Mesothelial cell of epicardium (in vitro differentiated cells): ENCODE measurements at regions not wholly inside any gene's neighbourhood (a gene's known extent, or its start where the extent isn't known, plus 50 kb on each side); places are given as distances from the start of the nearest gene placed in this dataset.

Experiments
- DNase-seq, 2 experiments: peaks; one replicate each; pipeline ENCODE4 v3.0.0; 2021; ENCODE audit warnings: low spot score in 2 of 2; ENCODE audit not compliant: unreplicated experiment in 2 of 2
- H3K27ac Mint-ChIP-seq: 2 replicates; pipeline ENCODE4 v1.8.0; 2021; ENCODE audit warnings: mixed read lengths
- H3K27me3 Mint-ChIP-seq: 2 replicates; pipeline ENCODE4 v1.8.0; 2021; ENCODE audit warnings: low read depth, mixed read lengths
- H3K36me3 Mint-ChIP-seq: 2 replicates; pipeline ENCODE4 v1.8.0; 2021; ENCODE audit warnings: mixed read lengths
- H3K4me1 Mint-ChIP-seq: 2 replicates; pipeline ENCODE4 v1.8.0; 2021; ENCODE audit warnings: mixed read lengths
- H3K4me3 Mint-ChIP-seq: 2 replicates; pipeline ENCODE4 v1.8.0; 2021; ENCODE audit warnings: mild to moderate bottlenecking, moderate library complexity, mixed read lengths
- H3K9me3 Mint-ChIP-seq: 2 replicates; pipeline ENCODE4 v1.8.0; 2021; ENCODE audit warnings: mixed read lengths
- CTCF ChIP-seq: fragments of 200-600 bp; sonication (generic); IDR thresholded peaks from one replicate; pipeline ENCODE4 v1.5.0; 2021; ENCODE audit warnings: antibody characterized with exemption; ENCODE audit not compliant: unreplicated experiment

- Mint-ChIP-seq H3K9me3 (peaks cover 6% of the 10 kb centered on the region), H3K4me1 (no peaks in the 10 kb centered on the region), H3K27me3 (peaks cover 3% of the 10 kb centered on the region), H3K36me3 (no peaks in the 10 kb centered on the region), H3K27ac (no peak overlapping the region), H3K4me3 (no peak overlapping the region)
- no peak for TF ChIP-seq CTCF
- DNase-seq: no peak
These were observed 501.1 kb upstream of the POU3F2 start for GRCh38 chr6:98333273-98333672.

- TF ChIP-seq CTCF: no peak
- H3K4me3 Mint-ChIP-seq: no peak overlapping the region
- H3K36me3 Mint-ChIP-seq: no peaks in the 10 kb centered on the region
- no peaks in the 10 kb centered on the region for H3K4me1 Mint-ChIP-seq
- no peaks in the 10 kb centered on the region for H3K9me3 Mint-ChIP-seq
- no peak for DNase-seq
- H3K27ac Mint-ChIP-seq: no peak overlapping the region
- peaks cover 1% of the 10 kb centered on the region for H3K27me3 Mint-ChIP-seq
These were observed 498.8 kb upstream of the POU3F2 start for GRCh38 chr6:98335594-98335993.

GRCh38 chr6:98339506-98339905 lies 494.9 kb upstream of the POU3F2 start:
- peaks cover 1% of the 10 kb centered on the region for H3K27me3 Mint-ChIP-seq
- TF ChIP-seq CTCF: no peak
- H3K4me3 Mint-ChIP-seq: no peak overlapping the region
- no peaks in the 10 kb centered on the region for H3K4me1 Mint-ChIP-seq
- no peak overlapping the region for H3K27ac Mint-ChIP-seq
- no peaks in the 10 kb centered on the region for H3K9me3 Mint-ChIP-seq
- no peak for DNase-seq
- H3K36me3 Mint-ChIP-seq: no peaks in the 10 kb centered on the region

- DNase-seq: no peak
- H3K4me1 Mint-ChIP-seq: no peaks in the 10 kb centered on the region
- H3K9me3 Mint-ChIP-seq: no peaks in the 10 kb centered on the region
- H3K4me3 Mint-ChIP-seq: no peak overlapping the region
- H3K27ac Mint-ChIP-seq: no peak overlapping the region
- H3K27me3 Mint-ChIP-seq: no peaks in the 10 kb centered on the region
- TF ChIP-seq CTCF: no peak
- H3K36me3 Mint-ChIP-seq: no peaks in the 10 kb centered on the region
These were observed 491.4 kb upstream of the POU3F2 start for GRCh38 chr6:98343004-98343403.

GRCh38 chr6:98343797-98344196 lies 490.6 kb upstream of the POU3F2 start:
- H3K4me1 Mint-ChIP-seq: no peaks in the 10 kb centered on the region
- no peaks in the 10 kb centered on the region for H3K27me3 Mint-ChIP-seq
- H3K36me3 Mint-ChIP-seq: no peaks in the 10 kb centered on the region
- no peak for TF ChIP-seq CTCF
- DNase-seq: no peak
- no peak overlapping the region for H3K4me3 Mint-ChIP-seq
- H3K9me3 Mint-ChIP-seq: no peaks in the 10 kb centered on the region
- H3K27ac Mint-ChIP-seq: no peak overlapping the region

GRCh38 chr6:98352348-98352747 lies 482.0 kb upstream of the POU3F2 start:
- TF ChIP-seq CTCF: no peak
- Mint-ChIP-seq H3K4me1 (no peaks in the 10 kb centered on the region), H3K27me3 (no peaks in the 10 kb centered on the region), H3K9me3 (no peaks in the 10 kb centered on the region), H3K27ac (no peak overlapping the region), H3K4me3 (no peak overlapping the region), H3K36me3 (no peaks in the 10 kb centered on the region)
- DNase-seq: no peak
